Heart left ventricle (tissue), 16 donors: ENCODE measurements at regions not wholly inside any gene's neighbourhood (a gene's known extent, or its start where the extent isn't known, plus 50 kb on each side); places are given as distances from the start of the nearest gene placed in this dataset.

ENCODE experiments used
- ATAC-seq, 4 donors: fragments of 200-7000 bp; cut with Tn5 transposase; one replicate each; pipeline ENCODE4 v1.9.1; 2020 to 2022; ENCODE audit warnings: moderate library complexity in 4 of 4, mild to moderate bottlenecking in 3 of 4, moderate number of reproducible peaks in 1 of 4
- DNase-seq, 5 donors: peaks; one replicate each; pipeline ENCODE4 v3.0.0-alpha.2; 2020
- H3K27ac ChIP-seq, 12 donors: fragments of 200-600 bp; sonication (generic) in 4 of 12; one replicate each; pipeline versions ENCODE4 v1.5.0 to v1.8.0; 2016 to 2022; ENCODE audit warnings: mild to moderate bottlenecking in 2 of 12
- H3K27me3 ChIP-seq, 9 donors: fragments of 200-600 bp; sonication (generic) in 2 of 9; one replicate each; pipeline versions ENCODE4 v1.5.1 to v1.8.0; 2016 to 2022; ENCODE audit warnings: mild to moderate bottlenecking in 3 of 9
- H3K36me3 ChIP-seq, 9 donors: fragments of 200-600 bp; sonication (generic) in 2 of 9; one replicate each; pipeline versions ENCODE4 v1.5.0 to v1.8.0; 2018 to 2022; ENCODE audit warnings: mild to moderate bottlenecking in 2 of 9
- H3K4me1 ChIP-seq, 12 donors: fragments of 200-600 bp; sonication (generic) in 4 of 12; one replicate each; pipeline versions ENCODE4 v1.5.0 to v1.8.0; 2016 to 2022; ENCODE audit warnings: mild to moderate bottlenecking in 3 of 12
- H3K4me3 ChIP-seq, 12 donors: fragments of 200-600 bp; sonication (generic) in 4 of 12; one replicate each; pipeline versions ENCODE4 v1.5.0 to v1.8.0; 2017 to 2022; ENCODE audit warnings: mild to moderate bottlenecking in 9 of 12, moderate library complexity in 4 of 12
- H3K9me3 ChIP-seq, 12 donors: fragments of 200-600 bp; sonication (generic) in 4 of 12; one replicate each; pipeline versions ENCODE4 v1.5.0 to v1.8.0; 2016 to 2022; ENCODE audit warnings: mild to moderate bottlenecking in 1 of 12
- CTCF ChIP-seq, 12 donors: fragments of 200-600 bp; sonication (generic) in 4 of 12; IDR thresholded peaks; one replicate each; pipeline versions ENCODE4 v1.5.0 to v1.8.0; 2018 to 2022; ENCODE audit warnings: antibody characterized with exemption in 12 of 12, mild to moderate bottlenecking in 5 of 12
- POLR2A ChIP-seq, 2 donors: fragments of 450-650 bp; IDR thresholded peaks; one replicate each; pipeline ENCODE4 v1.6.1; 2017; ENCODE audit warnings: antibody characterized with exemption in 2 of 2, mild to moderate bottlenecking in 2 of 2, moderate library complexity in 2 of 2
- WGBS, 4 donors: extraction: QIAGEN DNeasy Blood & Tissue Kit in 2 of 4; methylation state at CpG; one replicate each; pipeline versions ENCODE4 v1.1.5 to v1.1.7; 2013 to 2018; 5-methylcytosine and 5-hydroxymethylcytosine counted together
- intact Hi-C, 10 donors: fragments of 100-400 bp; cut with DNase I; formaldehyde crosslinking; loops; one replicate each; pipeline versions ENCODE4 v1.11.1 to v1.14.2; 2022
- donor health status: ischemic (EF 13 %, LVEDD 7.1; RV severe dilation, severe dysfunction).
- donor health status: healthy with polysubstance abuse.
- donor health status: DM: no; HTN: yes; CAD: no.
- donor health status: DM: no; HTN: no; CAD: no.
- donor health status: ischemic (EF 25% LVEDD 6.9; RV normal size, moderate dysfunction).
- donor health status: ischemic (EF 25% LVEDD 5.7; RV mildly dilated, moderate dysfunction).
- donor health status: healthy.
- donor health status: DM: yes; HTN: yes; CAD: no.
- donor health status: ischemic (EF 35%, LVEDD 5.7; RV mildly dilated, moderate dysfunction).
- donor health status: nonischemic (EF 11% LVEDD 7.7; RV severe dilation, severe dysfunction).
- donor health status: DM: yes; HTN: yes; CAD: no.
- donor health status: PGD.
- donor health status: ischemic (EF 29% LVEDD 5.4; RV normal size, mild dysfunction).
- donor health status: nonischemic (EF 23%, LVEDD 6.1; RV moderate dilation, normal function).

- H3K4me1 ChIP-seq, result peaks cover 0 to 3% (median 0%) of the 10 kb centered on the region in 12 donors
- no peak for ATAC-seq
- intact Hi-C loops, result no loop called here
- H3K27ac ChIP-seq, result no peak overlapping the region
- H3K4me3 ChIP-seq, result no peak overlapping the region
- WGBS, 4 donors, result 86 to 95% (median 88%) methylated on average over 5 of the region's 5 CpGs
- no peaks in the 10 kb centered on the region for H3K36me3 ChIP-seq
- no peaks in the 10 kb centered on the region for H3K9me3 ChIP-seq
- DNase-seq, result no peak
- H3K27me3 ChIP-seq, result no peaks in the 10 kb centered on the region
- no peak for TF ChIP-seq POLR2A (IDR thresholded peaks at IDR 0.05)
- TF ChIP-seq CTCF (IDR thresholded peaks at IDR 0.05), result no peak
These were observed 357.2 kb downstream of the RPS24 start for GRCh38 chr10:78390817-78391216.

GRCh38 chr10:78391585-78391984, 357.9 kb downstream of the RPS24 start:
- TF ChIP-seq POLR2A (IDR thresholded peaks at IDR 0.05) (no peak), CTCF (IDR thresholded peaks at IDR 0.05) (no peak)
- WGBS, 4 donors, result 85 to 95% (median 89%) methylated on average over 7 of the region's 7 CpGs
- no peaks in the 10 kb centered on the region for H3K36me3 ChIP-seq
- H3K27ac ChIP-seq, result no peak overlapping the region
- intact Hi-C loops, result no loop called here
- no peaks in the 10 kb centered on the region for H3K27me3 ChIP-seq
- no peaks in the 10 kb centered on the region for H3K9me3 ChIP-seq
- DNase-seq, result no peak
- no peak for ATAC-seq
- H3K4me1 ChIP-seq, result peaks cover 0 to 3% (median 0%) of the 10 kb centered on the region in 12 donors
- H3K4me3 ChIP-seq, result no peak overlapping the region

GRCh38 chr10:78392197-78392596, 358.5 kb downstream of the RPS24 start:
- intact Hi-C loops, result no loop called here
- H3K27me3 ChIP-seq, result no peaks in the 10 kb centered on the region
- no peaks in the 10 kb centered on the region for H3K36me3 ChIP-seq
- ATAC-seq (no peak), DNase-seq (no peak)
- no peaks in the 10 kb centered on the region for H3K9me3 ChIP-seq
- H3K27ac ChIP-seq, result no peak overlapping the region
- TF ChIP-seq POLR2A (IDR thresholded peaks at IDR 0.05) (no peak), CTCF (IDR thresholded peaks at IDR 0.05) (no peak)
- H3K4me3 ChIP-seq, result no peak overlapping the region
- H3K4me1 ChIP-seq, result peaks cover 0 to 3% (median 0%) of the 10 kb centered on the region in 12 donors
- WGBS, 4 donors, result 76 to 87% (median 82%) methylated on average over 2 of the region's 2 CpGs

GRCh38 chr10:78393094-78393493, 359.4 kb downstream of the RPS24 start:
- Histone ChIP-seq H3K4me1 (peaks cover 0 to 3% (median 0%) of the 10 kb centered on the region in 12 donors), H3K27me3 (no peaks in the 10 kb centered on the region), H3K4me3 (no peak overlapping the region), H3K36me3 (no peaks in the 10 kb centered on the region), H3K27ac (no peak overlapping the region), H3K9me3 (no peaks in the 10 kb centered on the region)
- no peak for DNase-seq
- peak in 1 of 4 donors; percentile 61 for ATAC-seq
- intact Hi-C loops, result no loop called here
- no peak for TF ChIP-seq POLR2A (IDR thresholded peaks at IDR 0.05)
- no peak for TF ChIP-seq CTCF (IDR thresholded peaks at IDR 0.05)
